H1 (cell line): ENCODE measurements at regions not wholly inside any gene's neighbourhood (a gene's known extent, or its start where the extent isn't known, plus 50 kb on each side); places are given as distances from the start of the nearest gene placed in this dataset.

Experiments
- CHD7 ChIP-seq: fragments of 300-600 bp; sonication (generic); IDR thresholded peaks from 2 replicates; pipeline ENCODE4 v1.7.1; 2012; ENCODE audit warnings: low read length, moderate library complexity, mild to moderate bottlenecking, inconsistent platforms; ENCODE audit not compliant: insufficient replicate concordance
- FOSL1 ChIP-seq: IDR thresholded peaks from 2 replicates; pipeline ENCODE4 v1.6.1; 2011; ENCODE audit warnings: mild to moderate bottlenecking, low read depth, low read length, moderate library complexity; ENCODE audit not compliant: insufficient read depth
- JUND ChIP-seq: IDR thresholded peaks from 2 replicates; pipeline ENCODE4 v1.6.1; 2011; ENCODE audit warnings: mild to moderate bottlenecking, improper control_type of control experiment, low read length
- SAP30 ChIP-seq: fragments of 300-600 bp; sonication (generic); IDR thresholded peaks from 2 replicates; pipeline ENCODE4 v1.7.1; 2012; ENCODE audit warnings: low read length, moderate library complexity, mild to moderate bottlenecking, inconsistent platforms; ENCODE audit not compliant: insufficient read depth, insufficient replicate concordance
- TF ChIP-seq, protein P1 (sequence below): IDR thresholded peaks from 2 replicates; pipeline ENCODE4 v1.6.1; 2012; ENCODE audit warnings: inconsistent platforms
- TF ChIP-seq, protein P2 (sequence below), 3 experiments: IDR thresholded peaks; 1 replicate in 2 of 3; 2 replicates in 1 of 3; pipeline versions ENCODE4 v1.5.1 to v1.6.1; 2011; ENCODE audit warnings: low read length in 3 of 3, mild to moderate bottlenecking in 3 of 3, inconsistent platforms in 2 of 3, low read depth in 1 of 3, moderate library complexity in 1 of 3; ENCODE audit not compliant: insufficient read depth in 1 of 3; ENCODE audit errors: control extremely low read depth in 1 of 3

- TF ChIP-seq CHD7 (no peak), SAP30 (no peak), JUND (no peak), FOSL1 (no peak)
- TF ChIP-seq, protein P1, sequence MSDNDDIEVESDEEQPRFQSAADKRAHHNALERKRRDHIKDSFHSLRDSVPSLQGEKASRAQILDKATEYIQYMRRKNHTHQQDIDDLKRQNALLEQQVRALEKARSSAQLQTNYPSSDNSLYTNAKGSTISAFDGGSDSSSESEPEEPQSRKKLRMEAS = no peak
- TF ChIP-seq, protein P2, sequence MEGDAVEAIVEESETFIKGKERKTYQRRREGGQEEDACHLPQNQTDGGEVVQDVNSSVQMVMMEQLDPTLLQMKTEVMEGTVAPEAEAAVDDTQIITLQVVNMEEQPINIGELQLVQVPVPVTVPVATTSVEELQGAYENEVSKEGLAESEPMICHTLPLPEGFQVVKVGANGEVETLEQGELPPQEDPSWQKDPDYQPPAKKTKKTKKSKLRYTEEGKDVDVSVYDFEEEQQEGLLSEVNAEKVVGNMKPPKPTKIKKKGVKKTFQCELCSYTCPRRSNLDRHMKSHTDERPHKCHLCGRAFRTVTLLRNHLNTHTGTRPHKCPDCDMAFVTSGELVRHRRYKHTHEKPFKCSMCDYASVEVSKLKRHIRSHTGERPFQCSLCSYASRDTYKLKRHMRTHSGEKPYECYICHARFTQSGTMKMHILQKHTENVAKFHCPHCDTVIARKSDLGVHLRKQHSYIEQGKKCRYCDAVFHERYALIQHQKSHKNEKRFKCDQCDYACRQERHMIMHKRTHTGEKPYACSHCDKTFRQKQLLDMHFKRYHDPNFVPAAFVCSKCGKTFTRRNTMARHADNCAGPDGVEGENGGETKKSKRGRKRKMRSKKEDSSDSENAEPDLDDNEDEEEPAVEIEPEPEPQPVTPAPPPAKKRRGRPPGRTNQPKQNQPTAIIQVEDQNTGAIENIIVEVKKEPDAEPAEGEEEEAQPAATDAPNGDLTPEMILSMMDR (IDR thresholded peaks at IDR 0.05; ENCODE audit: control extremely low read depth in 1 of 3, insufficient read depth in 1 of 3, low read depth in 1 of 3, low read length in 3 of 3) = no peak
Observed at GRCh38 chr18:11288401-11288800, 139.0 kb upstream of the PIEZO2 start (continued).
